DMS 273 (cell line): ENCODE measurements at regions not wholly inside any gene's neighbourhood (a gene's known extent, or its start where the extent isn't known, plus 50 kb on each side); places are given as distances from the start of the nearest gene placed in this dataset.

Experiments used
- DNase-seq: peaks from one replicate; lab custom pipeline; 2025; ENCODE audit not compliant: unreplicated experiment; lab: John Stamatoyannopoulos, UW

DNA sequence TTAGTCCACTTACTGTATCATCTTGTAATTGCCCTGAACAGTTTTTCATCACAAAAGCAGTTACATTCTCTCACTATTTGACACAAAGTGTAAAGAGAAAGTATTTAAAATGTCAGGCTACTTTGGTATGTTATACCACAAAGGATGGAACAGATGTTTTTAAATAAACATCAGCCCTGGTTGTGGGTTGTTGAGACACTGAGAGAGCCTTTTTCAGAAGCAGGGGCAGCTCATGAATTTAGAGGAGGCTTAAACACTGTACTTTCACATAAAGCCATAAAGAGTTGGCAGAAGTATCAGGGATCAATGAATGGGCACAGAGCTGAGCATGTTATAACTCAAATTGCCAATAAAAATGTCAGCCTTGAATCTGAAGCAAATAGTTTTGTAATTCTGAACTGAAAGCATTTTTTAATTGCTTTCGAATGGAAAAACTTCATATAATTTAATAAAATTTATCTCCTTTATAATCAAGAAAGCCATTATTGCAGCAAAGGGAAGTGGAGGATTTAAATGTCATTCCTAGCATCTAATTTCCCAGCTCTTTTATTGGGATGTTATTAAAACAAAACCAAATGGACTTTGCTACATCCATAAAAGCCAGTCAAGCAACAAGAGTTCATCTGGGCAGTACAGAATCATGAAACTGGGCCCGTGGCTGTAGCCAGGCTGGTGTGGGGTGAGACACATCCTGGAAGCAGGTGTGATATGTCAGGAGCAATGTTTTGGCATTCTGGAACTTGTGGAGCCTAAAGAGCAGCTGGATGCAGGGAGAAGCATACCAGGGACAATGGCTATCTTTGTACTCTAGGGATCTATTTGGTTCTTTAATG is 95.1 kb upstream of the NT5C1B start:
- no peak for DNase-seq

DNA sequence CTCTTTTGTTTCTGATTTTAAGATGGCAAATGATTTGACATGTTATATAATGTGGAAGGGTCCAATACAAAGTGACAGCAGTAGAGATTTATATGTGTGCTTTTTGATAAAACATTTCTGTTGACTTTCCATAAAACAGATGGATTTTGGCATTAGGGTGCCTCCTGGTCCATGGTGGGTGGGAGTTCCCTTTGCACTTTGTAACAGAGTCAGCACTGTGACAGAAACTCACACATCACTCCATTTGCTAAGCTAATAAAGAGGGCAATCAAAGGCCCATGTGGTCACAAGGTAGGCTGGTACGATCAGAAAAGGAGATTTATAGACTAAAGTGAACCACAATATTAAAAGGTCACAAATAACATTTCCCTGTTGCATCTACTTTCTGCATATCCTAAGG is 93.3 kb upstream of the NT5C1B start:
- no peak for DNase-seq

DNA sequence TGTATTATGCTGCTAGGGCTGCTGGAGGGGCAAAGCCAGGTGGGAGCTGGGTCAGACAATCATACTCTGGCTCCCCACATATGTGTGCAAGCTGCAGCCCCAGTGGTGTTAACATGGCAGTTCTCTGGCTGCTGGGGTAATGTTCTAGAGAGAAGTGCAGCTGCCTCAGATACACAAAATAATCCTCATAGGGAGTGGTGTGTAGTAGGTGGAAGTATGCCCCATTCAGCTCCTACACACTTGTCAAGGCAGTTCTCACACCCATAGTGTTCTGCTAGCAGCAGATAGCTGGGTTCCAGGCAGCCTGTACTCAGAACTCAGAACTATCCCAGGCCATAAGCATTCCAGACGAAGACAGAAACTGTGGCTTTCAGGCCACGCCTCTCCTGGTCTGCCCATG is 87.9 kb upstream of the NT5C1B start:
- DNase-seq: no peak

DNA sequence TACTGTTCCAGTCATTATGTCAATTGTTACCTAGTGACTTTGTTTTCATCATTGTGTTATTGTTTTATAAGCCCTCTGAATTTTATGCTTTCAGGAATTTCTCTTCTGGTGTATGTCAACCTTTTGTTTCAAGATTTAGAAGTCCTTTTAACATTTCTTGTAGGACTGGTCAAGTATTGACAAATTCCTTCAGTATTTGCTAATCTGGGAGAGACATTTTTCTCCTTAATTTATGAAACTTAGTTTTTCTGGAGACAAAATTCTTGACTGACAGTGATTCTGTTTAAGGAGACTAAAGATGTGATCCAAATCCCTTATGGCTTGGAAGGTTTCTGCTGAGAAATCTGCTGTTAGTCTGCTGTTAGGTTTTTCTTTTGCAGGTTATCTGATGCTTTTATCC is 84.9 kb upstream of the NT5C1B start:
- no peak for DNase-seq

DNA sequence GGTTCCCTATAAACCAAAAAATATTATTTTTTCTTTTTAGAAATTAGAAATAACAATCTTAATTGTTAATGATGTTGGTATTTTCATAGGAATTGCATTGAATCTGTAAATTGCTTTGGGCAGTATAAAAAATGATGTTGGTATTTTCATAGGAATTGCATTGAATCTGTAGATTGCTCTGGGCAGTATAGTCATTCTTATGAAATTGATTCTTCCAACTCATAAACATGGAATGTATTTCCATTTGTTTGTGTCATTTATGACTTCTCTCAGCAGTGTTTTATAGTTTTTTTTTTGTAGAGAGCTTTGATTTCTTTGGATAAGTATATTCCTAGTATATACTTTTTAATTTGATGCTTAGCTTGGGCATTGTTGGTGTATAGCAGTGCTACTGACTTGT is 82.0 kb upstream of the NT5C1B start:
- DNase-seq: no peak

DNA sequence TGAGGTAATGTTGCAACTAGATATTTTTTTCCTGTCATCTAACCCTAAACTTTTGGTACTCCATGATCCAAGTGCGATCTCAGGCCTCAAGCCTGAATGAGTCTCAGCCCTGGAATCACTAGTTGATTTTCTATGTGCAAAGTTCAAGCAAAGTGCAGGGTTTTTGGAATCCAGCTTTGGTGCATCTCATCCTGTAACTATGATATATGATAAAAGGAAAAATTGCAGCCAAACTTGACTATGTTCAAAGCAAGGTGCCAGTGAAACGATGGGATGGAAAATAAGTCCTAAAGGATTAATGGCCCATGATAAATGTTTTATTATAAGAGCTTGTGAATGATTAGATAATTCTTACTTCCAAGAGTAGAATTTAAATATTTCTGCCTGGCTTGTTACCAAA is 78.9 kb upstream of the NT5C1B start:
- no peak for DNase-seq

DNA sequence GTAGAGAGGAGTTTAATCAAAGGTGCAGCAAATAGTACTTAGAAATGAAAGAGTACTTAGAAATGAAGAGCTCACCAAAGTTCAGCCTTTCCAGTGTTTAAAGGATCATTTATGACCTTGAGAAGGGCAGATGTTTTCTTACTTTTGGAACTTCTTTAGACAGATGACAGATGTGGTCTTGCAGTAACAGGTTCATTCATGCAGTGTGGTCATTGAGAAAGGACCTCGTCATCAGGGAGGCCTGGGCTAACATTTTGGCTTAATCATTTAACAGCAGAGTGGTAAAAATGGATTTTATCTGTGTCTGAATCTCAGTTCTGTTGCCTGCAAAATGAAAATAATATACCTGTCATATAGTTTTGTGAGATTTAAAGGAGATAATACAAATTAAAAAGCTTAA is 75.1 kb upstream of the NT5C1B start:
- DNase-seq: no peak

DNA sequence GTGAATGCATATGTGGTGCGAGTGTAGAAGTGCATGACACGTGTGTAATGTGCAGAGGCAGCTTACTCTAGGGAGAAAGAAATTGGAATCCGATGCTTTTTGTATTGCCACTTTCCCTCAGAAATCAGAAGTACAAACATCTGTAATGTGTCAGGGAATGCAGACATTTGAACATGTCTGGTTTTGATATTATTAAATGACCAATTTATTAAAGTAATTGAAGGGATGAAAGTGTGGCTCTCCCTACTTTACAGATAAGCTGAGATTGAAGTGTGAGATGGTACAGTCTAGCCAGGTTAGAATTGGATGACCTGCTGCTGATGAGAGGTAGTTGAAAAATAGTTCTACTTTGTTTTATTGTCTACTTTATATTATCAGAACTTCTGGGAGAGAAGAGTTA is 74.5 kb upstream of the NT5C1B start:
- no peak for DNase-seq

DNA sequence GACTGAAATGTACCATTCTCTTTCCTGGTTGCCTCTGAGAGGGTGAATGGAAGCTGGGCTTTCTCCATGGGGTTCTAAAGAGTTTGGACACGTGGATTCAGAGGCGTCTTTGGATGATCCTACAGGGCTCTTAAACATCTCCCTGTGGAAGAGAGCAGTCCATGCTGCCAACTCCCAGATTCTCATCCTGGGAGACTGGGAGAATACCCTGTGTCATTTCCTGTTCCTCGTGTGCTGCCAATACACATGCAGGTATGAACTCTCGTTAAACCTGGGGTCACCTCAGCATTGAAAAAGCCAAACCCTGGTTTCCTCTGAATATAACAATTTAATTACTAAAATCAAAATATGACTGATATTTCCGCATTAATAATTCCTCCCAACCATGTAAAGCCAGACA is 73.3 kb upstream of the NT5C1B start:
- no peak for DNase-seq

DNA sequence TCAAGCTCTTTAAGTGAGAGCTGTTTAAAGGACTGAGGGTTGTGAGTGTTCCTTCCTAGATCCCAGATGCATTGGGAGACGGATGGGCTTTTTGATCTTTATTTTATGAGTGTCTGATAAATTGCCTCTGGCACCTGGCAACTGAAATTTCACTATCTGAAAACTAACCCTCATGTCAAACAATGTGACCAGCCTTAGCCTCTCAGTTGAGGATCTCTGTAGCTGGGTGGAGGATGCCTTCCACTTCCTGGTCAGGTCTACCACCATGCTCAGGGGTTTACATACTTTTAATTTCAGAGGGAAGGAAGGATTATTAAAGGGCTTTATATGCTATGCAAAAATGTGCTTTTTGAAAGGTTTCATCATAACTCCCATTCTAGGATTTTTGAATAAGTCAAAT is 70.5 kb upstream of the NT5C1B start:
- DNase-seq: no peak

DNA sequence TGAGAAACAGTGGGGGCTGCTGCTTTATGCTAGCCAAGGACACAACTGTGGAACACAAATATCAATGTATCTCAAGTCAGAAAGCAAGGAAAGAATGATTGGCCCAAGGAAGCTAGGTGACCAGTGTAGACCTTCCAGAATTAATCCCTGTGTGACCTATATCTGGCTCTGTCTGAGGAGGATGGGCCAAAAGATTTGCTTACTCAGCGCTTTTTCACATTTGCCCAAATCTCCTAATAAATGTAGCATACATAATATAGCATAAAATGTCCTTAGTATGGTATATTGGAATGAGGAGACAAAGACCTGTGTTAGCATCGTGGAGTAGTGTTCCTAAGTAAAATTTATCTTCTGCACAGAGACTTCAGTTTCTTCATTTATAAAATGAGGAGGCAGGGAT is 66.7 kb upstream of the NT5C1B start:
- no peak for DNase-seq

DNA sequence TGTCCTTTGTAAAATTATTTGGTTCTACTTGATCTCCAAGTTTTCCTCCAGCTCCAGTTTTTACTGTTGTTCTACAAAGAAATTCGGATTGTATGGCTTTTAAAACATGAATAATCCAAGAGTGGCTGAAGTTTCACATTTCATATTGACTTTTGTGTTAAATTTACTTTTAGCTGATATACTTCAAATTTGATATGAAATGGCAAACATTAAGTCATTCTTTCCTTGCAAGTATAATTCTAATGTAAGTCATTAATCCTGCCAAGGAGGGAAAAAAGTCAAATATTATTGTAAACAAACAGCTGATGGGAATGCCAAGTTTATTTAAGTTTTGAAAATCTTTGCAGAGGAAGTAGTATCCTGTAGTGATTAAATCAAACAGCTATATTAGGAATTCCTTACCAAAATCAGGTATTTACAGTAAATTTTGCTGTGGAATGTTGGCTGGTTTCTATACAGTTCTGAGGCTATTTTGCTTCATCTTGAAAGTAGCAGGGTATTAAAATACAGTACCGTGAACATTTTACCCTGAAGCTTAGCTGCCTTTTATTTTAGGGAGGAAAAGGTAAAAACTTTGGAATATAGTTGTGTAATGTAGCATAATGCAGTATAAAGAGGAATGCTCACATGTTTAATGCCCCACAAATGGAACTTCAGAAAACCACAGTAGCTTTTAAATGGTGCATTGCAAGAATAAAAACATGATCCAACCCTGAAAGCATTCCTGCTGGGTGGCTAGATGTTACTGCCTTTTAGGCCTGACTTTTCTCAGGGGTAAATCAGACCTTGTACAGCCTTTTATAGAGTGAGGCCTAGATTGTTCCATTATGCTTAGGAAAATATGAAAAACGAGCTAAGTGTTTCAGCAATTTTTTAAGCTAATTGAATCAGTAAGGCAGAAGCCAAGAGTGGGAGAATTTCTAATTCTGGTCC is 62.7 kb upstream of the NT5C1B start:
- no peak for DNase-seq

DNA sequence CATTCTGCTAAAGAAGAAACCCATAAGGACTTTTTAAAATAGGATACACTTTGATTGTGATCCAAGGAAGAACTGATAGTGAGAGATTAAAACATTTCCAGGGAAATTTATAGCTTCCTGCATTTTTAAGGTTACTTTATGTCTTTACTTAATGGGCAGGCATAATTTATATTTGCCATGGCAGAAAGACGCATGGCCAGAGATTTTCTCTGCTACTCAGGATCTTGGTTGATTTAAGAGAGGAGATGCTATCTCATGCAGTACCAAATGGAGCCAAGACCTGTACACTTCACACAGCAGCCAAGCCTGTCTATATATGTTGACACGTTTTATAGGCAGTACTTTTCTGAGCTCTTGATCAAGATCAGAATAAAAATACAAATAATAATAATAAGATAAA is 60.9 kb upstream of the NT5C1B start:
- DNase-seq: no peak

DNA sequence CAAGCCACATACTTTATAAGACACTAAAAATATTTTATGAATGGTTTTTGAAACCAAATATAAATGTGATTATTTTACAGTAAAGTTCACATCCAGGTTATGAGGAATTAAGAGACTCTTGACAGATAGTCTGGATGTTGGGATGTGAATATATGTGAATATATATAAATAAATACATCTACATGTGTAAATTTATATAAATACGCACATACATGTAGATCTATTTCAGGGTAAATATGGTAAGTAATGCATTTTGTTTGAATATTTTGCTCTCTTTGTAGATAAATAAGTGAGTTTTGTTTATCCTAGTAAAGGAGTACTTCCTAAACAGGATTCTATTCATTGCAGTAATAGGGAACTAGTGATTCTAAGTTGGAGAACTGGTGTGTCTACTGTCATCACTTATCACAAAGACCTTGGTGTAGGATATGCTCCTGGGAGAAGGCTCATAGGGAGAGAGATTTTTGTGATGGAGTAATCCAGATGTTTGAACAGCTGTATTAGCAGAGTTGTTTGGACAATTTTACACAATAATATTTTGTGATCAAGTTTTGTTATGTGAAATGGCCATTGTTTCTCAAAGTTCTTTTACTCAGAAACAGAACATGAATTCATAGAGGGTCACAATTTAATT is 60.2 kb upstream of the NT5C1B start:
- DNase-seq: no peak

DNA sequence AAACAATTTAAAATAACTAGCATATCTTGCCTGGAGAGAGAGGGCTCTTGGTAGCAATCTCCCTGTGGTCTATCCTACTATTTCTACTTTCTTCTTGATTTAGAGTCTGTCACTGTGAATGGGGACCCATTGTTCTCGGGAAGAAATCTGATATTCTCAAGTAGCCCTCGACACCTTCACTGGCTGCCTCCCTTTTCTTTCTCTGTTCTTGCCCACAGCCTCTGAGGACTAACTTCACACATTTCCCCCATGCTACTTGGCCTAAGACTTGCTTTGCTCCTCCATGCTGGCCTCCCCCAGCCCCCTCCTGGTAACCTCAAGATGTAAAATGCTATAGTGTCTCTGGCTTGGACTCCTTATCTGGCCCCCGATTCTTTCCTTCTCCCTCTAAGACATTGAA is 58.8 kb upstream of the NT5C1B start:
- no peak for DNase-seq

DNA sequence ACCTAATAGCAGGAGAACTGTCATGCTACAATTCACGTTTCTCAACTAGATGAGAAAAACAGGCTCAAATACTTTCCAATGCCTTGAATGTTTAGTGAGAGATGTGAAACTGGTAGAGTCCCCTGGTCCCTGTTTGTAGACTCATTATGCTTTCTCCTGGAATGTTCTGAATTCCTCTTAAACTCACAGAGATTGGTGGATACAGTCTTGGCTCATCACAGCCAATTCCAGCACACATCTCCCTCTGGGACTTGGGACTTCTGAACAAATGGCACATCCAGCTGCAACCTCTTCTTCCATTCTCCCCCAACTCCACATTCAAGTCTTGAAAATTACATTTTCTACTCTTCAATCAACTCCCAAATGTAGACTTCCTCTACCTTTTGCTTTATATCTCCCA is 58.4 kb upstream of the NT5C1B start:
- DNase-seq: no peak

DNA sequence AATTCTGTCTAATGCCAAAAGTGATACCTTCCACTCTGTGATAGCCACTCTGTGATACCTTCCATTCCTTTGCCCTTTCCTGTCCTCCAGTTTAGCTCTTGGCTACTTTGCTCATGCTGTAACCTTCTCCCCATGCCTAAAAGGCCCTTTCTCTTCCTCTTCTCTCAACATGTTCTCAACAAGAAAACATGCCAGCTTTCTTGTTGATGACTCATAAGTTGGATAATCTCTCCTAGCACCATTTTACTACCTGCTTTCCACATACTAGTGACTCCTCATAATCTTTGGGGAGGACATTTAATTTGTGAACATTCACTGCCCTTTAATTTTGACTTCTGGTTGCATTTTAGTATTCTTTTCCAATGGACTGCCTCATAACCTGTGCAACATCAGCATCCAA is 55.9 kb upstream of the NT5C1B start:
- DNase-seq: no peak

DNA sequence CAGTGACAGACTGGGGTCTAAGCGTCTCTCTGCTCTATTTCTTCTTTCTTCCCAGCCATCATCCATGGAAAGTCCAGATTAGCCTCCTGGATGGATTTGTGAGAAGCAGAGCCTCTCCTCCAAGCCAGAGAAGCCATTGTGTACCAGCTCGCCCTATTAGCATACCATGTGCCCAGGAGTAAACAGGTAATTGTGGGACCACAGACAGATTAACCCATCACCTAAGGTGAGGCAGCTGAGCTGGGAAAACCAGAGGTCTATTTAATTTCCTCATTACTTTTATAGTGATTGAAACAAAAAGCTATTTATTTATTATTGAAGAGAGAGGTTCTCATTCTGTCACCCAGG is 54.7 kb upstream of the NT5C1B start:
- no peak for DNase-seq

DNA sequence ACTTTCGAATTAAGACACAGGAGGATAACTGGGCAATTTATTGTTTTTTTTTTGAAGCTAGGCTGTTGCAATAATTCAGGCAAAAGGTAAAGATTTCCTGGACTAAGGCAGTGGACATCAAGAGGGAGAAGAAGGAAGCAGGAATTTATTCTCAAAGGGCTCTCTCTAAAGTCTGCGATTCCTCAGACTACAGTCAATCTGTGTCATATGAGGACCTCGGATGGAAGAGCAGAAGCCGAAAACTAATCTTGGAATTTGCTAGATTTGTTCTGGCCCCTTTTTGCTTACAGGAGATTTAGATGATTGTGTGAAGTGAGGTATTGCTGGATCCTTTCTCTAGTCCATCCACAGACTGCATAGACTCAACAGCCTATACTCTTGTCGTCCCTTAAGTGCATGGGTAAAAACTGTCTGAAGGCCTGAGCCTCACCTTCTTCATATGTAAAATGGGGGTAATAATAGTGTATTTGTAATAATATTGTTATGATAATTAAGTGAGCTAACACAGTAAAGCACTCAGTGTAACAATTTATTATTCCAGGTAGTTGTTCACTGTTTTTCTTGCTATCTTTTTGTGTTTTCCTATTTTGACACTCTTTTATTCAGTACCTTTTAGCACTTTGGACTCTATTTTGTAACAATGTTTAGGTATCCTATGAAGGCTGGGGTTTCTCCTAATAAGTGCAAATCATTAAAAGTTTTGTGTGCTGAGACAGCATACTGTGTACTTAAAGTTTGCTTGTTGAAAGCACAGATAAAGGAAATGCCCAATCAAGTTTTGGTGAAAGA is 54.2 kb upstream of the NT5C1B start:
- DNase-seq: no peak

DNA sequence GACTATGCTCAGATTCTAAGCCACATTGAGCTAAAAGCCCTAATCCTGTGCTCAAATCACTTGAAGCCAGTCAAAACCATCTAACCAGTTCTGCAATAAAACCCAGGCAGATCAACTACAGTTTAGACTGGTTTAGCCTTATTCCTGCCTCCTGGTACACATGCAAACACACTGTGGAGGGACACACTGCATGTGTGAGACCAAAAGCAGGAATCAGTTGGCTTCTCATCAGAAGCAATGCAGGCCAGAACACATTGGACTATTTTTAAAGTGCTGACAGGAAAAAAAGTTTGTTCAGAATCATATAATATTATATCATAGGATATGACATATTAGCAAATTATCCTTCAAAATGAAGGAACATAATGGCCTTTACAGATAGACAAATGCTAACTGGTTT is 52.5 kb upstream of the NT5C1B start:
- DNase-seq: no peak

DNA sequence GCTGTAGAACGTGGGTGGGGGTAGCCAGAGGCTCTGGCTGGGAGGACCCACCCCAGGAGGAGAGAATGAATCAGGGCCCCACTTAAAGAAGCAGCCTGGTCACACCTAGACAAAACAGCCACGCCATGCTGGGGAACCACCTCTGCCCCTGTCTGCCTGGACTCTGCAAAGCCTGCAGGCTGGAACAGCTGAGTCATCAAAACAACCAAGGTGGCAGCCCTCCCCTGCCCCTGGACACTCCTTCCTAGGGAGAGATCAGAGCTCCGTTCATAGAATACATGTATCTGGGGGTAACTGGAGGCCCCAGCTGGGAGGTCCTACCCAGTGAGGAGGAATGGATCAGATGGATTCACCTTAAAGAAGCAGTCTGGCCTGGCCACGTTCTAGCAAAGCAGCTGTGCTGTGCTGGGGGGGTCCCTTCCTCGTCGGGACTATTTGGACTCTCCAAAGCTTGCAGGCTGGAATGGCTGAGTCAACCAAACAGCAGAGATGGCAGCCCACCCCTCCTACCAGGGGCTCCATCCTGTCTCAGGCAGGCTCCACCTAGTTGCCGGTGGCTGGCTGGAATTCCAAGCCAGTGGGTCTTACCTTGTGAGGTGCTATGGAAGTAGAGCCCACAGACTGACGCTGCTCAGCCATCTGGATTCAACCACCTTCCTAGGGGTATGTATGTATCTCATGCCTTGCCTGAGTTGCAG is 50.5 kb upstream of the NT5C1B start:
- DNase-seq: no peak
